ENCODE measurements at regions not wholly inside any gene's neighbourhood (a gene's known extent, or its start where the extent isn't known, plus 50 kb on each side); places are given as distances from the start of the nearest gene placed in this dataset.

GRCh38 chr4:17320046-17320445, 191.8 kb downstream of the QDPR start:
- no peak overlapping the region for H3K4me3 ChIP-seq (ENCODE audit: insufficient read length, low read depth)
- no peak for TF ChIP-seq SUZ12 (IDR thresholded peaks at IDR 0.05; ENCODE audit: extremely low read depth, insufficient read depth, insufficient read length)
- TF ChIP-seq YY1 (IDR thresholded peaks at IDR 0.05; ENCODE audit: insufficient read depth, insufficient read length), result no peak
- TF ChIP-seq ZNF274 (IDR thresholded peaks at IDR 0.05; ENCODE audit: low read depth, low read length), result peak; percentile 67
- H3K4me1 ChIP-seq (ENCODE audit: insufficient read depth, insufficient read length), result no peaks in the 10 kb centered on the region
- H3K9me3 ChIP-seq (ENCODE audit: insufficient read depth, low read length), result peaks cover 34% of the 10 kb centered on the region
- H3K9ac ChIP-seq (ENCODE audit: insufficient read length, low read depth), result no peak overlapping the region
- no peaks in the 10 kb centered on the region for H3K36me3 ChIP-seq (ENCODE audit: insufficient read depth, insufficient read length, low read length)
- no peak for DNase-seq (ENCODE audit: low read depth, low spot score)
- no peaks in the 10 kb centered on the region for H3K27me3 ChIP-seq (ENCODE audit: insufficient read depth, insufficient read length)

GRCh38 chr4:17317526-17317925, 194.4 kb downstream of the QDPR start:
- H3K4me3 ChIP-seq (ENCODE audit: insufficient read length, low read depth), result no peak overlapping the region
- TF ChIP-seq ZNF274 (IDR thresholded peaks at IDR 0.05; ENCODE audit: low read depth, low read length), result no peak
- TF ChIP-seq SUZ12 (IDR thresholded peaks at IDR 0.05; ENCODE audit: extremely low read depth, insufficient read depth, insufficient read length), result no peak
- TF ChIP-seq YY1 (IDR thresholded peaks at IDR 0.05; ENCODE audit: insufficient read depth, insufficient read length), result no peak
- H3K27me3 ChIP-seq (ENCODE audit: insufficient read depth, insufficient read length), result no peaks in the 10 kb centered on the region
- H3K4me1 ChIP-seq (ENCODE audit: insufficient read depth, insufficient read length), result no peaks in the 10 kb centered on the region
- no peak for DNase-seq (ENCODE audit: low read depth, low spot score)
- H3K9me3 ChIP-seq (ENCODE audit: insufficient read depth, low read length), result peaks cover 34% of the 10 kb centered on the region
- H3K9ac ChIP-seq (ENCODE audit: insufficient read length, low read depth), result no peak overlapping the region
- H3K36me3 ChIP-seq (ENCODE audit: insufficient read depth, insufficient read length, low read length), result no peaks in the 10 kb centered on the region

GRCh38 chr4:17316566-17316965, 195.3 kb downstream of the QDPR start:
- DNase-seq (ENCODE audit: low read depth, low spot score), result no peak
- Histone ChIP-seq H3K4me1 (ENCODE audit: insufficient read depth, insufficient read length) (no peaks in the 10 kb centered on the region), H3K4me3 (ENCODE audit: insufficient read length, low read depth) (no peak overlapping the region), H3K36me3 (ENCODE audit: insufficient read depth, insufficient read length, low read length) (no peaks in the 10 kb centered on the region), H3K27me3 (ENCODE audit: insufficient read depth, insufficient read length) (no peaks in the 10 kb centered on the region), H3K9me3 (ENCODE audit: insufficient read depth, low read length) (peaks cover 32% of the 10 kb centered on the region), H3K9ac (ENCODE audit: insufficient read length, low read depth) (no peak overlapping the region)
- TF ChIP-seq SUZ12 (IDR thresholded peaks at IDR 0.05; ENCODE audit: extremely low read depth, insufficient read depth, insufficient read length), result no peak
- TF ChIP-seq ZNF274 (IDR thresholded peaks at IDR 0.05; ENCODE audit: low read depth, low read length), result no peak
- no peak for TF ChIP-seq YY1 (IDR thresholded peaks at IDR 0.05; ENCODE audit: insufficient read depth, insufficient read length)

GRCh38 chr4:17315459-17315858, 196.4 kb downstream of the QDPR start:
- no peaks in the 10 kb centered on the region for H3K36me3 ChIP-seq (ENCODE audit: insufficient read depth, insufficient read length, low read length)
- H3K4me3 ChIP-seq (ENCODE audit: insufficient read length, low read depth), result no peak overlapping the region
- no peak overlapping the region for H3K9ac ChIP-seq (ENCODE audit: insufficient read length, low read depth)
- TF ChIP-seq SUZ12 (IDR thresholded peaks at IDR 0.05; ENCODE audit: extremely low read depth, insufficient read depth, insufficient read length), result no peak
- TF ChIP-seq YY1 (IDR thresholded peaks at IDR 0.05; ENCODE audit: insufficient read depth, insufficient read length), result no peak
- TF ChIP-seq ZNF274 (IDR thresholded peaks at IDR 0.05; ENCODE audit: low read depth, low read length), result no peak
- DNase-seq (ENCODE audit: low read depth, low spot score), result no peak
- H3K9me3 ChIP-seq (ENCODE audit: insufficient read depth, low read length), result peaks cover 21% of the 10 kb centered on the region
- no peaks in the 10 kb centered on the region for H3K4me1 ChIP-seq (ENCODE audit: insufficient read depth, insufficient read length)
- H3K27me3 ChIP-seq (ENCODE audit: insufficient read depth, insufficient read length), result no peaks in the 10 kb centered on the region

GRCh38 chr4:17313194-17313593, 198.7 kb downstream of the QDPR start:
- H3K9ac ChIP-seq (ENCODE audit: insufficient read length, low read depth), result no peak overlapping the region

GRCh38 chr4:17310269-17310652, 201.6 kb downstream of the QDPR start:
- TF ChIP-seq YY1 (IDR thresholded peaks at IDR 0.05; ENCODE audit: insufficient read depth, insufficient read length) (no peak), SUZ12 (IDR thresholded peaks at IDR 0.05; ENCODE audit: extremely low read depth, insufficient read depth, insufficient read length) (no peak), ZNF274 (IDR thresholded peaks at IDR 0.05; ENCODE audit: low read depth, low read length) (no peak)
- no peak for DNase-seq (ENCODE audit: low read depth, low spot score)
- no peak overlapping the region for H3K9ac ChIP-seq (ENCODE audit: insufficient read length, low read depth)
- H3K36me3 ChIP-seq (ENCODE audit: insufficient read depth, insufficient read length, low read length), result no peaks in the 10 kb centered on the region
- no peaks in the 10 kb centered on the region for H3K27me3 ChIP-seq (ENCODE audit: insufficient read depth, insufficient read length)
- no peak overlapping the region for H3K4me3 ChIP-seq (ENCODE audit: insufficient read length, low read depth)
- no peaks in the 10 kb centered on the region for H3K9me3 ChIP-seq (ENCODE audit: insufficient read depth, low read length)
- no peaks in the 10 kb centered on the region for H3K4me1 ChIP-seq (ENCODE audit: insufficient read depth, insufficient read length)

More at GRCh38 chr4:17313194-17313593, 198.7 kb downstream of the QDPR start:
- Histone ChIP-seq H3K9me3 (ENCODE audit: insufficient read depth, low read length) (no peaks in the 10 kb centered on the region), H3K27me3 (ENCODE audit: insufficient read depth, insufficient read length) (no peaks in the 10 kb centered on the region), H3K4me1 (ENCODE audit: insufficient read depth, insufficient read length) (no peaks in the 10 kb centered on the region), H3K36me3 (ENCODE audit: insufficient read depth, insufficient read length, low read length) (no peaks in the 10 kb centered on the region), H3K4me3 (ENCODE audit: insufficient read length, low read depth) (no peak overlapping the region)
- no peak for DNase-seq (ENCODE audit: low read depth, low spot score)
- TF ChIP-seq SUZ12 (IDR thresholded peaks at IDR 0.05; ENCODE audit: extremely low read depth, insufficient read depth, insufficient read length) (no peak), ZNF274 (IDR thresholded peaks at IDR 0.05; ENCODE audit: low read depth, low read length) (no peak), YY1 (IDR thresholded peaks at IDR 0.05; ENCODE audit: insufficient read depth, insufficient read length) (no peak)

- TF ChIP-seq SUZ12 (IDR thresholded peaks at IDR 0.05; ENCODE audit: extremely low read depth, insufficient read depth, insufficient read length), result no peak
- no peak for TF ChIP-seq ZNF274 (IDR thresholded peaks at IDR 0.05; ENCODE audit: low read depth, low read length)
- TF ChIP-seq YY1 (IDR thresholded peaks at IDR 0.05; ENCODE audit: insufficient read depth, insufficient read length), result no peak
These were observed 202.2 kb downstream of the QDPR start for GRCh38 chr4:17309567-17310268.

More at GRCh38 chr4:17309567-17310268, 202.2 kb downstream of the QDPR start:
- no peaks in the 10 kb centered on the region for H3K36me3 ChIP-seq (ENCODE audit: insufficient read depth, insufficient read length, low read length)
- H3K4me1 ChIP-seq (ENCODE audit: insufficient read depth, insufficient read length), result no peaks in the 10 kb centered on the region
- no peak overlapping the region for H3K4me3 ChIP-seq (ENCODE audit: insufficient read length, low read depth)
- H3K9me3 ChIP-seq (ENCODE audit: insufficient read depth, low read length), result no peaks in the 10 kb centered on the region
- DNase-seq (ENCODE audit: low read depth, low spot score), result no peak
- no peak overlapping the region for H3K9ac ChIP-seq (ENCODE audit: insufficient read length, low read depth)
- no peaks in the 10 kb centered on the region for H3K27me3 ChIP-seq (ENCODE audit: insufficient read depth, insufficient read length)
